ENCODE measurements at regions not wholly inside any gene's neighbourhood (a gene's known extent, or its start where the extent isn't known, plus 50 kb on each side); places are given as distances from the start of the nearest gene placed in this dataset.

DNA sequence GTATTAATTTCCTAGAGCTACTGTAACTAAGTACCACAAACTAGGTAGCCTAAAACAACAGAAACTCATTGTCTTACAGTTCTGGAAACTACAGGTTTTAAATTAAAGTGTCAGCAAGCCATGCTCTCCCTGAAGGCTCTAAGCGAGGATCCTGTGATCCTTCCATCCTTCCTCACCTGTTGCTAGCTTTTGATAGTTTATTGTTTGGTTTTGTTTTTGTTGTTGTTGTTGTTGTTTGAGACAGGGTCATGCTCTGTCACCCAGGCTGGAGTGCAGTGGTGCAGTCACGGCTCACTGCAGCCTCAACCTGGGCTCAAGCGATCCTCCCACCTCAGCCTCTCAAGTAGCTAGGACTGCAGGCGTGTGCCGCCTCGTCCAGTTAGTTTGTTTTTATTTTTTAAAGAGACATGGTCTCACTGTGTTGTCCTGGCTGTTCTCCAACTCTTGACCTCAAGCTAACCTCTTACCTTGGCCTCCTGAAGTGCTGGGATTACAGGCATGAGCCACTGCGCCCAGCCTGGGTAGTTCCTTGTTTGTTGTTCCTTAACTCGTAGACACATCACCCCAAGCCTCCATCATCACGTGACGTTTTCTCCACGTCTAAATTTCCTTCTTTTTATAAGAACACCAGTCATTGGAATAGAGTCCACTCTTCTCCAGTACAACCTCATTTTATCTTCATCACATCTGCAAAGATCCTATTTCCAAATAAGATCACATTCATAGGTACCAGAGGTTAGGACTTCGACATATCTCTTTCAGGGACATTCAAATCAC lies 109.1 kb downstream of the AKR1D1 start:
- Mint-ChIP-seq H3K9me3 (peaks cover 41% of the 10 kb centered on the region), H3K4me1 (no peaks in the 10 kb centered on the region), H3K27ac (no peak overlapping the region), H3K27me3 (ENCODE audit: insufficient read depth) (no peaks in the 10 kb centered on the region), H3K36me3 (ENCODE audit: low read depth) (peaks cover 3% of the 10 kb centered on the region), H3K4me3 (no peak overlapping the region)
- no peak for DNase-seq
- Histone ChIP-seq H3K27ac (ENCODE audit: low read depth, low read length) (no peak overlapping the region), H3K27me3 (ENCODE audit: control insufficient read depth, insufficient read depth, low read length, poor library complexity, severe bottlenecking) (no peaks in the 10 kb centered on the region), H3K9me3 (ENCODE audit: control insufficient read depth, low read length) (peaks cover 32% of the 10 kb centered on the region), H3K4me1 (ENCODE audit: control insufficient read depth, insufficient read depth, low read length) (no peaks in the 10 kb centered on the region), H3K4me3 (ENCODE audit: low read length) (no peak overlapping the region), H3K36me3 (ENCODE audit: control insufficient read depth, insufficient read depth, low read length) (no peaks in the 10 kb centered on the region), H3K9ac (ENCODE audit: extremely low read depth, low read length, poor library complexity, severe bottlenecking) (no peak overlapping the region)
- 92 to 93% methylated on average over 11 to 12 of the region's 12 CpGs for WGBS, 2 experiments (ENCODE audit: insufficient coverage in 1 of 2, insufficient read length in 1 of 2)
- TF ChIP-seq, protein P1, sequence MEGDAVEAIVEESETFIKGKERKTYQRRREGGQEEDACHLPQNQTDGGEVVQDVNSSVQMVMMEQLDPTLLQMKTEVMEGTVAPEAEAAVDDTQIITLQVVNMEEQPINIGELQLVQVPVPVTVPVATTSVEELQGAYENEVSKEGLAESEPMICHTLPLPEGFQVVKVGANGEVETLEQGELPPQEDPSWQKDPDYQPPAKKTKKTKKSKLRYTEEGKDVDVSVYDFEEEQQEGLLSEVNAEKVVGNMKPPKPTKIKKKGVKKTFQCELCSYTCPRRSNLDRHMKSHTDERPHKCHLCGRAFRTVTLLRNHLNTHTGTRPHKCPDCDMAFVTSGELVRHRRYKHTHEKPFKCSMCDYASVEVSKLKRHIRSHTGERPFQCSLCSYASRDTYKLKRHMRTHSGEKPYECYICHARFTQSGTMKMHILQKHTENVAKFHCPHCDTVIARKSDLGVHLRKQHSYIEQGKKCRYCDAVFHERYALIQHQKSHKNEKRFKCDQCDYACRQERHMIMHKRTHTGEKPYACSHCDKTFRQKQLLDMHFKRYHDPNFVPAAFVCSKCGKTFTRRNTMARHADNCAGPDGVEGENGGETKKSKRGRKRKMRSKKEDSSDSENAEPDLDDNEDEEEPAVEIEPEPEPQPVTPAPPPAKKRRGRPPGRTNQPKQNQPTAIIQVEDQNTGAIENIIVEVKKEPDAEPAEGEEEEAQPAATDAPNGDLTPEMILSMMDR (conservative IDR thresholded peaks at IDR 0.05), result no peak

DNA sequence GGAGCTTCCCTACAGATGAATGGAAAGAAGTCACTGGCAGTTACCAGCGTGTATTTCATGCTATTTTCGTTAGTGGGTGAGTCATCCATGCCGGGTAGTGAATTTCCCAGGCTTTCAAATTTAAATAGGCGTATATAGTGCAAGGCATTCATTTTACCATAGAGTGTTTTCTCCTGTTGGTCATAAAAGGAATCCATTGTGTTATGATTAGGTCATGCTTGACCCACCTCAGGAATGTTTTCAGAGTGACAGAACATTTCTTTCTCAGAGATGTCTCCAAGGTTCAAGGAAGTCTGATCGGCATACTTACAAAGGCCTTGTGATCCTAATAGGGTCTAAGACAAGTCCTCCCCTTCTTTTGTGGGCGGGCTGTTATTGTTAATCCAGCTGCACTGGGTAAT lies 110.7 kb downstream of the AKR1D1 start:
- Histone ChIP-seq H3K4me3 (ENCODE audit: low read length) (no peak overlapping the region), H3K9me3 (ENCODE audit: control insufficient read depth, low read length) (peaks cover 32% of the 10 kb centered on the region), H3K27ac (ENCODE audit: low read depth, low read length) (peak overlapping the region; percentile 95), H3K9ac (ENCODE audit: extremely low read depth, low read length, poor library complexity, severe bottlenecking) (no peak overlapping the region), H3K27me3 (ENCODE audit: control insufficient read depth, insufficient read depth, low read length, poor library complexity, severe bottlenecking) (no peaks in the 10 kb centered on the region), H3K4me1 (ENCODE audit: control insufficient read depth, insufficient read depth, low read length) (no peaks in the 10 kb centered on the region), H3K36me3 (ENCODE audit: control insufficient read depth, insufficient read depth, low read length) (no peaks in the 10 kb centered on the region)
- TF ChIP-seq, protein P1 (conservative IDR thresholded peaks at IDR 0.05), result no peak
- DNase-seq, result no peak
- Mint-ChIP-seq H3K4me3 (no peak overlapping the region), H3K9me3 (peaks cover 41% of the 10 kb centered on the region), H3K4me1 (no peaks in the 10 kb centered on the region), H3K27ac (no peak overlapping the region), H3K36me3 (ENCODE audit: low read depth) (peaks cover 3% of the 10 kb centered on the region), H3K27me3 (ENCODE audit: insufficient read depth) (no peaks in the 10 kb centered on the region)
- WGBS, 2 experiments (ENCODE audit: insufficient coverage in 1 of 2, insufficient read length in 1 of 2), result 76 to 86% methylated on average over 5 to 6 of the region's 6 CpGs

DNA sequence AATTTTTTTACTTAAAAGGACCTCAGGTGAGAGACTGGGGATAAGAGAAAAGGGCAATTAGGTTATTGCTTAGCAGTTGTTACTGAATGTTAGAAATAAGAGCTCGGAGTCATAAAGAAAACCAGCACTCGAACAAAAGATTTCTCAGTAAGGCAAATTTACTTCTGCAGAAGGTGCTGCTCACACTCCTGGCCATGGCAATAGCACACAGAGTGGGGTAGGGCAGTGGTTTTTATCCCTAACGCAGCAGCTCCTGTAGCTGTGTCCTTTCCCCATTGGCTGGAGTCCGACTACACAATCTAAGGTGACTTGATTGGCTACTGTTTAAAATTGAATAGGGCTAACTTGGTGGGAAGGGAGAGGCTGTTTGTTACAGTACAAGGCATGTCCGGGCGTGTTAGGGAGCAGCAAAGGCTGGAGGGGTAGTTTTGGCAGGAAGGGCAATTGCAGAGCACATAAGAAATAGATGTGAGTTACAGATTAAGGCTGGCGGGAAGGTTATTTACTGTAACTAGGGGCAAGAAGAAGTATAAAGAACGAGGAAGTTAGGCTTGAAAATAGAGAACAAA lies 112.1 kb downstream of the AKR1D1 start:
- 83 to 86% methylated on average over 7 to 8 of the region's 8 CpGs for WGBS, 2 experiments (ENCODE audit: insufficient coverage in 1 of 2, insufficient read length in 1 of 2)
- Histone ChIP-seq H3K9me3 (ENCODE audit: control insufficient read depth, low read length) (peaks cover 32% of the 10 kb centered on the region), H3K27ac (ENCODE audit: low read depth, low read length) (no peak overlapping the region), H3K9ac (ENCODE audit: extremely low read depth, low read length, poor library complexity, severe bottlenecking) (no peak overlapping the region), H3K36me3 (ENCODE audit: control insufficient read depth, insufficient read depth, low read length) (no peaks in the 10 kb centered on the region), H3K4me1 (ENCODE audit: control insufficient read depth, insufficient read depth, low read length) (no peaks in the 10 kb centered on the region), H3K4me3 (ENCODE audit: low read length) (peak overlapping the region; percentile 23), H3K27me3 (ENCODE audit: control insufficient read depth, insufficient read depth, low read length, poor library complexity, severe bottlenecking) (no peaks in the 10 kb centered on the region)
- Mint-ChIP-seq H3K27ac (no peak overlapping the region), H3K4me3 (no peak overlapping the region), H3K9me3 (peaks cover 37% of the 10 kb centered on the region), H3K36me3 (ENCODE audit: low read depth) (peaks cover 3% of the 10 kb centered on the region), H3K27me3 (ENCODE audit: insufficient read depth) (no peaks in the 10 kb centered on the region), H3K4me1 (no peaks in the 10 kb centered on the region)
- TF ChIP-seq, protein P1 (conservative IDR thresholded peaks at IDR 0.05), result no peak
- DNase-seq, result no peak

All from endodermal cell (in vitro differentiated cells).